ENCODE measurements at regions not wholly inside any gene's neighbourhood (a gene's known extent, or its start where the extent isn't known, plus 50 kb on each side); places are given as distances from the start of the nearest gene placed in this dataset.

DNA sequence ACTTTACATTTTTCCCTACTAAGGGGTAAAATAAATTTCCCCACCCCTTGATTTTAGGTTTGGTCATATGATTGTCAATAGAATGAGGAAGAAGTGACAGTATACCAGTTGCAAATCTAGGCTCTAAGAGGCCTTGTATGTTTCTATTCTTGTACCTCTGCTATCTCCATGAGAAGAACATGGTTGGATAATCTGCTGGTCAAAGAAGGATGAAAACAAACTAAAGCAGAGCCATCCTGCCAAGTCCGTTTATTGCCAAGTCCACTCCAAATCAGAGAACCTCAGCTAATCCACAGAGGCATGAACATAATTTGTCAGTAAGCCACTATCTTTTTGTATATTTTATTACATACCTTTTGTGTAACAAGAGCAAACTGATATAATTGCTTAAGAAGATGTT is 98.0 kb downstream of the CRPPA start:
- TF ChIP-seq, protein P1, sequence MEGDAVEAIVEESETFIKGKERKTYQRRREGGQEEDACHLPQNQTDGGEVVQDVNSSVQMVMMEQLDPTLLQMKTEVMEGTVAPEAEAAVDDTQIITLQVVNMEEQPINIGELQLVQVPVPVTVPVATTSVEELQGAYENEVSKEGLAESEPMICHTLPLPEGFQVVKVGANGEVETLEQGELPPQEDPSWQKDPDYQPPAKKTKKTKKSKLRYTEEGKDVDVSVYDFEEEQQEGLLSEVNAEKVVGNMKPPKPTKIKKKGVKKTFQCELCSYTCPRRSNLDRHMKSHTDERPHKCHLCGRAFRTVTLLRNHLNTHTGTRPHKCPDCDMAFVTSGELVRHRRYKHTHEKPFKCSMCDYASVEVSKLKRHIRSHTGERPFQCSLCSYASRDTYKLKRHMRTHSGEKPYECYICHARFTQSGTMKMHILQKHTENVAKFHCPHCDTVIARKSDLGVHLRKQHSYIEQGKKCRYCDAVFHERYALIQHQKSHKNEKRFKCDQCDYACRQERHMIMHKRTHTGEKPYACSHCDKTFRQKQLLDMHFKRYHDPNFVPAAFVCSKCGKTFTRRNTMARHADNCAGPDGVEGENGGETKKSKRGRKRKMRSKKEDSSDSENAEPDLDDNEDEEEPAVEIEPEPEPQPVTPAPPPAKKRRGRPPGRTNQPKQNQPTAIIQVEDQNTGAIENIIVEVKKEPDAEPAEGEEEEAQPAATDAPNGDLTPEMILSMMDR (conservative IDR thresholded peaks at IDR 0.05; ENCODE audit: low read depth, low read length) = no peak
- H3K4me3 ChIP-seq (ENCODE audit: low read depth, low read length) = no peak overlapping the region
- DNase-seq (ENCODE audit: low read depth) = no peak

DNA sequence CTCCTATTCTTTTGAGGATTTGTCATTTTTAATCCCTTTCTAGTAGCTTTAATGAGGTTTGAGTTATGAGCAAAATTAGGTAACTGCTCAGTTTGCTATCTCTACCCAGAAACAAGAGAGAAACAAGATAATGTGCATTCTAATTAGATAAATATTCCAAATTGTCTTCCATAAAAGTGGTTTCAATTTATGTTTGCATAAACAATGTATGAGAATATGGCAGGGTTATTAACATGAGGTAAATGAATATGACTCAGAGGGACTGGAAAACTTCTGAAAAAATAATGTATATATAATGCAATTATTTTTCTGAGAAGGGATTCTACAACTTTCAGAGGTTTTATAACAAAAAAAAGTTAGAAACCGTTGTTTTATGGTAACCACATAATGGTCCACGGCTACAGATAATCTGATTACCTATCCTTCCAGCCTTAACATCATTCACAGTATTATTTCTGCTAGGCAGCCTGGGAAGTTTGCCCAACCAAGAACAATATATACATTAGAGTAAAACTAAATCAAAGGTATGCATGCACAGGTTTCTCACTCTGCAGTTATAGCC is 101.2 kb downstream of the CRPPA start:
- no peak for DNase-seq (ENCODE audit: low read depth)
- H3K4me3 ChIP-seq (ENCODE audit: low read depth, low read length) = no peak overlapping the region
- TF ChIP-seq, protein P1 (conservative IDR thresholded peaks at IDR 0.05; ENCODE audit: low read depth, low read length) = no peak

DNA sequence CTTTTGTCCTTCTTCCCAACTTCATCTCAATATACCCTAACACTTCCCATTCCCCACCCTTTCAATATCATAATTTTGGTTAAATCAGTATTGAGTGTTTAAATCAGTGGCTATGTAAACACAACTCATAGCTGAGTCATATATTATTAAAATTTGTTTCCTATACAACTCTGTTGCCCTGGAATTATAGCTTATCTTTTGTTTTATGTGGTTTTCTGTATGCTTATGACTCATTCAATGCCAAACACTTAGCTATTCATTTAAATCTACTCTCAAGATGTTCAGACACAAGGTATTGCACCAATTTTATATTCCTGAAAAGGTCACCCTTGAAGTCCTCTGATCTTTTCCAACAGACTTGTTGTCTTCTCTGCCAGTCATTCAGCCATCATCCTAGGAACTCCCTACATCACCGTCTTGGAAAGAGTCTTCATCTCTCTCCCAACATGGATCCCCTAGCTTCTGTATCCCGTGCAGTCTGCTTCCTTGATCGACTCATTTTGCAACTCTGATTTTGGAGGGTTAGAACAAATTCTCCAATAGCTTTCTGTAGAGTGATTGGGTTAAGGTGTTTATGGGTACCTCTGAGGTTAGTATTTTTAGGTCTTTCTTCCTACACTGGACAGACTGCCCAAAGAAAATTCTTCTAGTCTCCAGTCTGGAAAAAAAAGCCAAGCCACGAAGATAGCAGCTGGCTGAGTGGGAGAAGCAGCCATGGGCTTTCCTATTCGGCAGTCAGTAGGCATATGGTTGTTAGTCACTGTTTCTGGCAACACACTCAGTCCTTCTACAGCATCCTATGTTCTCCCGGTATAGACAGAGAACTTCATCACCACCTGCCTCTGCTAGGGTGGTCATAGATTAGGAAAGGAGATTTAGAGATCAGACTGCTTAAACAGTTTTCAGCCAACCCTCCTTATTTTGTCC is 102.1 kb downstream of the CRPPA start:
- no peak overlapping the region for H3K4me3 ChIP-seq (ENCODE audit: low read depth, low read length)
- DNase-seq (ENCODE audit: low read depth) = no peak
- TF ChIP-seq, protein P1 (conservative IDR thresholded peaks at IDR 0.05; ENCODE audit: low read depth, low read length) = no peak

GRCh38 chr7:16318463-16318862 is 102.9 kb downstream of the CRPPA start:
- TF ChIP-seq, protein P1 (conservative IDR thresholded peaks at IDR 0.05; ENCODE audit: low read depth, low read length) = no peak
- no peak for DNase-seq (ENCODE audit: low read depth)
- H3K4me3 ChIP-seq (ENCODE audit: low read depth, low read length) = no peak overlapping the region

- no peak overlapping the region for H3K4me3 ChIP-seq (ENCODE audit: low read depth, low read length)
- TF ChIP-seq, protein P1 (conservative IDR thresholded peaks at IDR 0.05; ENCODE audit: low read depth, low read length) = no peak
- no peak for DNase-seq (ENCODE audit: low read depth)
Measured at GRCh38 chr7:16317406-16317805, 103.9 kb downstream of the CRPPA start.

DNA sequence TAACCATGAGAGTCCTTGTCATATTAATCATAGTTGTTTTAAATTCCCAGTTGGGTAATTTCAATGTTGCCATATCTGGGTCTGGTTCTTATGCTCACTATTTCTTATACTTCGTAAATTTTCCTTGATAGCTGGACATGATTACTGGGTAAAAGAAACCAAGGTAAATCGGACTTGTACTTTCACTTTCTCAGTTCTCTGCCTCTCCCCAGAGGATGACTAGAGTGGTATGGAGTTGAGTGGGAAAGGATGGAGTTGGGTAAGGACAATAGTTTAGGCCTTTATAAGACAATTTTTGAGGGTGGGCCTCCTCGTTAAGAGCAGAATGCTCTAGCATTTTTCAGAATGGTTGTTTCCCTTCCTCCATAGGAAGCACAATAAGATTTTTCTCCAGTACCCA is 106.1 kb downstream of the CRPPA start:
- no peak for DNase-seq (ENCODE audit: low read depth)
- TF ChIP-seq, protein P1 (conservative IDR thresholded peaks at IDR 0.05; ENCODE audit: low read depth, low read length) = no peak

More for the DNA sequence above, 106.1 kb downstream of the CRPPA start:
- H3K4me3 ChIP-seq (ENCODE audit: low read depth, low read length) = no peak overlapping the region
